Omental fat pad (tissue), 3 donors: ENCODE measurements at regions not wholly inside any gene's neighbourhood (a gene's known extent, or its start where the extent isn't known, plus 50 kb on each side); places are given as distances from the start of the nearest gene placed in this dataset.

Experiments used
- ATAC-seq: fragments of 150-250 bp; one replicate; pipeline ENCODE4 v1.9.1; 2016; ENCODE audit warnings: mild to moderate bottlenecking, moderate library complexity; ENCODE audit not compliant: low FRiP score
- DNase-seq: peaks from one replicate; pipeline ENCODE4 v3.0.0-alpha.2; 2019; ENCODE audit warnings: low spot score
- TF ChIP-seq, protein P1 (sequence below), 3 donors: fragments of 450-650 bp; IDR thresholded peaks; one replicate each; pipeline ENCODE4 v1.5.1; 2016 to 2017; ENCODE audit warnings: antibody characterized with exemption in 3 of 3, mild to moderate bottlenecking in 3 of 3, moderate library complexity in 2 of 3

DNA sequence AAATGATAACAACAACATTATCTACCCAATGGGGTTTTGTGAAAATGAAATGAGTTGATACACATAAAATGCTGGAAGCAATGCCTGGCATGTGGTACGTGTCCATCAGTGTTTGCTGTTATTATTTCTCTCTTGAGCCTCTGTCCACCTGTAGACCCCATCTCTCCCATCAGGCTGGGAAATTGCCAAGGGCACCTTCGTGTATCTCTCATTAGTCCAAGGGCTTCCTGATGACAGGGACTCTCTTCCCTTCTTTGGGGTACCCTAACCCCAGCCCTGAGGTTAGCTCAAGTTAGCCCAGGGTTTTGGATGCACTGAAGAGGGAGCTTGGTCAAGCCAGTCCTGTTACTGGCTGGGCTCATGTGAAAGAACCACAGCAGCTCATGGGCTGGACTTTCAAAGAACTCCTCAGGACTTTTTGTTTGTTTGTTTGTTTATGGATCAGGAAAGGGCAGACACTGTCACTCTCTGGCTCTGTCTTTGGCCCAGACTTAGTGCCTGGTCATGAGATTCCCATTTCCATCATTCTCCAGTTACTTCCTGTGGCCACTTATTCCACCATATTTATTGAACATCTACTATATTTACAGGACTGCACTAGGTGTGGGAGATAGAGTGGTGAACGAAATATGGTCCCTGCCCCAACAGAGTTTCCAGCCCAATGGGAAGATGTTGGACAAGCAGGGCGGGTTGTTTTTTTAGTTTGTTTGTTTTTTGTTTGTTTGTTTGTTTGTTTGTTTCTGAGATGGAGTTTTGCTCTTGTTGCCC lies 57.4 kb downstream of the NAV1 start:
- DNase-seq, result no peak
- TF ChIP-seq, protein P1, sequence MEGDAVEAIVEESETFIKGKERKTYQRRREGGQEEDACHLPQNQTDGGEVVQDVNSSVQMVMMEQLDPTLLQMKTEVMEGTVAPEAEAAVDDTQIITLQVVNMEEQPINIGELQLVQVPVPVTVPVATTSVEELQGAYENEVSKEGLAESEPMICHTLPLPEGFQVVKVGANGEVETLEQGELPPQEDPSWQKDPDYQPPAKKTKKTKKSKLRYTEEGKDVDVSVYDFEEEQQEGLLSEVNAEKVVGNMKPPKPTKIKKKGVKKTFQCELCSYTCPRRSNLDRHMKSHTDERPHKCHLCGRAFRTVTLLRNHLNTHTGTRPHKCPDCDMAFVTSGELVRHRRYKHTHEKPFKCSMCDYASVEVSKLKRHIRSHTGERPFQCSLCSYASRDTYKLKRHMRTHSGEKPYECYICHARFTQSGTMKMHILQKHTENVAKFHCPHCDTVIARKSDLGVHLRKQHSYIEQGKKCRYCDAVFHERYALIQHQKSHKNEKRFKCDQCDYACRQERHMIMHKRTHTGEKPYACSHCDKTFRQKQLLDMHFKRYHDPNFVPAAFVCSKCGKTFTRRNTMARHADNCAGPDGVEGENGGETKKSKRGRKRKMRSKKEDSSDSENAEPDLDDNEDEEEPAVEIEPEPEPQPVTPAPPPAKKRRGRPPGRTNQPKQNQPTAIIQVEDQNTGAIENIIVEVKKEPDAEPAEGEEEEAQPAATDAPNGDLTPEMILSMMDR (IDR thresholded peaks at IDR 0.05), result no peak
- no peak for ATAC-seq

DNA sequence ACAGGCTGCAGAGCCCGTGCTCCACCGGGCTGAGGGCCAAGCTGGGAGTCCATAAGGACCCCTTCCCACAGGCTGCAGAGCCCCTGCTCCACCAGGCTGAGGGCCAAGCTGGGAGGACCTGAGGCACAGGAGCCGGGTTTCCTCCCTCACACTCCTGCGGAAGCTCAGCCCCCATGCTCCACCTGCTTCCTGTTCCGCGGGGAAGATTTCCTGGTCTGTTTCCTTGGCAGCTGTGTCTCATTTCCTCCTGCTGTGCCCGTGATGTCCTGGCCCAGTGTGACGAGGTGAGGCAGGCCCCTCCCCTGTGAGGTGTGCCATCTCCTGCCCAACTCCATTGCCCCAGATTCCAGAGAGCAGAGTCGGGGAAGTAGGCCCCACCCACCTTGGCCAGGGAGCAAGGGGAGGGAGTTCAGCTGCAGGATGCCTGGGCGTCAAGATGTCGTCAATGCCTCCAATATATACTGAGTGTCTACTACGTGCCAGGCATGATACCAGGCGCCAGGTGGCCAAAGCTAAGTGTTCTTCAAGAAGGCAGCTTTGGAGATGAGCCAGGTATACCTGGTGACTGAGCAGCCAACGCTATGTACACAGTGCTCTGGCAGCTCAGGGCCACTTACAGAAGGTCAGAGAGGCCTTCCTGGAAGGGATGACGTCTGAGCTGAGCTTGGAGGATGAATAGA lies 58.8 kb downstream of the NAV1 start:
- TF ChIP-seq, protein P1 (IDR thresholded peaks at IDR 0.05), result no peak
- ATAC-seq (peak; percentile 5), DNase-seq (no peak)

DNA sequence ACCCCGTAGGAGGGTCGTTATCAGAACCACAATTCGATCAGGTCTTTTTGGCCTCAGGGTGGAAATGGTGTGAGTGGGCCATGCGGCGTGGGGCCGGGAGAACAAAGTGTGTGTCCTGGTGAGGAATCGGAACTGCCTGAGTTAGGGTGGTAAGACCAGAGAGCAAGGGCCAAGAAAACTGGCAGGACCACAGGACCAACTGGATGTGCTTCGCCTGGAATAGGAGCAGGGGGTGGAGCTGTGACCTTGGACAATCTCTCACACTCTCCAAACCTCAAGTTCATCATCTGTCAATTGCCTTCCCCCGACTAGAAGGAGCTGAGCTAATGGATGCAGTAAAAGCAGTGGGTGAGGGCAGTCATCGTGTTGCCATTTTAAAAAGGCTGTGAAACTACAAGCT lies 59.5 kb downstream of the NAV1 start:
- no peak for ATAC-seq
- TF ChIP-seq, protein P1 (IDR thresholded peaks at IDR 0.05), result no peak
- DNase-seq, result no peak

DNA sequence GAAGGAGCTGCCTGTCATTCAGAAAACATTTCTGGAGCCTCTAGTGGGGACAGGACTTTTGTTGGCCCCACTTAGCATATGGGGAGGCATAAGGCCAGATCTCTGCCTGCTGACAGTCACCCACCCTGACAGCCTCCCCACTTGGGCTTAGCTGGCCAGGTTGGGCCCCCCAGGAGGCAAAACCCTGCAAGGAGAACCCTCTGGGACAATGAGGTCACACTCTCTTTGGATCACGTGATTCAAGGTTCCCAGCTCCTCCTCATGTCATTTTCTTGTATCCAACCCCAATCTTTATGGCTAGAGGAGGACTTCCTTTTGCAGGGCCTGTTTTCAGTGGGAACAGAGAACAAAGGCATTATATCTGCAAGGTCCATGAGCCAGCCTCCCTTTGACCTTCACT lies 60.0 kb downstream of the NAV1 start:
- no peak for DNase-seq
- TF ChIP-seq, protein P1 (IDR thresholded peaks at IDR 0.05), result no peak
- no peak for ATAC-seq

DNA sequence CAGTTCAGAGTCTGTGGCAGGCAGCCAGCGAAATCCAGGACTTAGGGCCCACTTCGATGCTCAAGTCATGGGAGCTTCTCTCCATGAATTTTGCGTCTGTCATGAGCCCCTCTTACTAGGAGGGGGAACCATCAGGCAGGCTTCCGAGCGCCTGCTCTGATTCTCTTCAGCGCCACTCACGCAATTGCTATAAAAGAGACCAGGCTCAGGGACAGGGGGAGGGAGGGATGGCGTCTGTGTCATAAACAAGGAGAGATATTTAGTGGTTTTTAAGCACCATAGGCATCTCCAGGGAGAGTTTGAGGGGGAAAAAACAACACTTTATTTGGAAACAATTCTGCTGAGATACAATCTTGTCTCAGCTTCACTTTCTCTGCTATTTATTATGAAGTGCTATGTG lies 60.6 kb downstream of the NAV1 start:
- ATAC-seq, result no peak
- TF ChIP-seq, protein P1 (IDR thresholded peaks at IDR 0.05), result no peak
- no peak for DNase-seq

DNA sequence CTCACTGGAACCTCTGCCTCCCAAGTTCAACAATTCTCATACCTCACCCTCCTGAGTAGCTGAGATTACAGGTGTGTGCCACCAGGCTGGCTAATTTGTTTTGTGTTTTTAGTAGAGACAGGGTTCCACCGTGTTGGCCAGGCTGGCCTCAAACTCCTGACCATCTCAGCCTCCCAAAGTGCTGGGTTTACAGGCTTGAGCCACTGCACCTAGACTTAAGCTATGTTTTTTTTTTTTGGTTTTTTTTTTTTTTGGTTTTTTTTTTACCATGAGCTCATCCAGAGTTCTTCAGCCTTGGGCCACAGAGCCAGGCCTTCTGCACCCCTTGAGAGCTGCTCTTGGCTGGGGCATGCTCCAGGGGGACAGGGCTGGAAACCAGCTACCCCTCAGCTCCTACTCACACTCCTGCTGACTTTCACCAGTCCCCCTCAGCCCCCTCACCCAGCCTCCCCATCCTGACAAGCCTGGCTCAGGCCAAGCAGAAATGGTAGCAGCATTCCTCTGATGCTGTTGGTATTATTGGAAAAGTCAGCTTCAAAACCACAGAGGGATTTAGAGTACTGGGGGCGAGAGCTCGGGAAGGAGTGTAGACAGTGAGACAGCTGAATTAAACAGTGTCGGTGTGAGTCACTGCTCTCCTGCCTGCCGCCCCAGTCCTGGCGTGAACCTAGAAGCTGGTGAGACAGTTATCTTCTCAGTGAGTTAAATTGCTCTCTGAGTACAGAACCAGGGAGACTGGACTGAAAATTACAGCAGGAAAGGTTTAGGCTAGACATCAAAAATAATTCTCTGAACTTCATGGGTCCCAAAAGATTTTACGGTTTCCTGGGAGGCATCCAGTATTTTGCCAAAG lies 63.7 kb downstream of the NAV1 start:
- ATAC-seq (peak; percentile 28), DNase-seq (no peak)

More for the DNA sequence above, 63.7 kb downstream of the NAV1 start:
- TF ChIP-seq, protein P1 (IDR thresholded peaks at IDR 0.05), result no peak
